HCT116 (cell line): ENCODE measurements at regions not wholly inside any gene's neighbourhood (a gene's known extent, or its start where the extent isn't known, plus 50 kb on each side); places are given as distances from the start of the nearest gene placed in this dataset.

Source experiments
- ATAC-seq: fragments of 200-7000 bp; cut with Tn5 transposase; 2 replicates; pipeline ENCODE4 v1.9.1; 2020; ENCODE audit warnings: mild to moderate bottlenecking, moderate library complexity
- BruUV-seq: library from RNA; stranded (reverse); fragments of 400-500 nt; replicated peaks from 2 replicates; lab custom pipeline; 2021; lab: Mats Ljungman, UMichigan
- CTCF ChIA-PET: fragments of 300-600 bp; sonication (Branson Sonifier 250); formaldehyde crosslinking; loops from one replicate; lab custom pipeline; 2021; ENCODE audit warnings: antibody characterized with exemption; lab: Charles Lee
- POLR2A ChIA-PET: fragments of 300-600, 350-600 bp; sonication (Branson Sonifier 250); formaldehyde crosslinking; loops from one replicate; lab custom pipeline; 2021; ENCODE audit warnings: antibody characterized with exemption; lab: Charles Lee
- RAD21 ChIA-PET, 2 experiments: fragments of 300-600 bp; sonication (Branson Sonifier 250); formaldehyde crosslinking; loops; one replicate each; lab custom pipeline; 2023; ENCODE audit warnings: low total read pairs in 2 of 2; ENCODE audit not compliant: uncharacterized antibody in 2 of 2, unreplicated experiment in 2 of 2, low non-redundant PET in 1 of 2; lab: Charles Lee
- DNase-seq: peaks from one replicate; pipeline ENCODE4 v3.0.0-alpha.2; 2010; ENCODE audit warnings: low read depth, low spot score
- H2AFZ ChIP-seq: fragments of 200-600 bp; shearing (Covaris generic), sonication (generic); 2 replicates; pipeline ENCODE4 v1.6.1; 2017; ENCODE audit warnings: low read depth, mixed run types, mixed read lengths, antibody characterized with exemption, low read length; ENCODE audit not compliant: poor library complexity, severe bottlenecking
- H3K27ac ChIP-seq: 2 replicates; pipeline ENCODE4 v1.5.1; 2012; ENCODE audit warnings: low read depth, low read length
- H3K27me3 ChIP-seq: fragments of 200-600 bp; sonication (generic); 2 replicates; pipeline ENCODE4 v1.6.1; 2016; ENCODE audit warnings: mixed run types, low read length, mixed read lengths; ENCODE audit not compliant: insufficient read depth
- H3K36me3 ChIP-seq, 2 experiments: fragments of 200-500 bp in 1 of 2; fragments of 200-600 bp in 1 of 2; sonication (Bioruptor generic) in 1 of 2; sonication (generic) in 1 of 2; 2 replicates each; pipeline versions ENCODE4 v1.5.1 to v1.6.1; 2014 to 2016; ENCODE audit warnings: low read length in 2 of 2, inconsistent platforms in 1 of 2, mixed read lengths in 1 of 2, mixed run types in 1 of 2; ENCODE audit not compliant: insufficient read depth in 2 of 2, control insufficient read depth in 1 of 2
- H3K4me1 ChIP-seq, 2 experiments: fragments of 200-600 bp in 1 of 2; sonication (generic) in 1 of 2; 2 replicates each; pipeline versions ENCODE4 v1.5.1 to v1.6.1; 2012 to 2017; ENCODE audit warnings: low read length in 2 of 2, inconsistent platforms in 1 of 2, mild to moderate bottlenecking in 1 of 2, mixed read lengths in 1 of 2, mixed run types in 1 of 2, moderate library complexity in 1 of 2; ENCODE audit not compliant: insufficient read depth in 2 of 2, control insufficient read depth in 1 of 2
- H3K4me2 ChIP-seq: fragments of 200-600 bp; sonication (generic); 2 replicates; pipeline ENCODE4 v1.6.1; 2017; ENCODE audit warnings: mixed run types, low read length, mixed read lengths
- H3K4me3 ChIP-seq, 2 experiments: fragments of 200-600 bp in 1 of 2; sonication (generic) in 1 of 2; replicated peaks in 1 of 2; 2 replicates each; pipeline ENCODE4 v1.5.1; 2011 to 2016; ENCODE audit warnings: low read length in 2 of 2, control low read depth in 1 of 2, low read depth in 1 of 2, mild to moderate bottlenecking in 1 of 2, mixed read lengths in 1 of 2, mixed run types in 1 of 2
- H3K79me2 ChIP-seq: fragments of 200-600 bp; sonication (generic); 2 replicates; pipeline ENCODE4 v1.6.1; 2017; ENCODE audit warnings: mild to moderate bottlenecking, mixed run types, low read length, moderate library complexity, mixed read lengths; ENCODE audit not compliant: insufficient read depth
- H3K9ac ChIP-seq: fragments of 200-600 bp; sonication (generic); 2 replicates; pipeline ENCODE4 v1.6.1; 2016; ENCODE audit warnings: low read length, mixed read lengths
- H3K9me2 ChIP-seq: fragments of 200-600 bp; sonication (generic), shearing (Covaris generic); 2 replicates; pipeline ENCODE4 v1.6.1; 2017; ENCODE audit warnings: mixed run types, mild to moderate bottlenecking, moderate library complexity; ENCODE audit not compliant: insufficient read depth
- H3K9me3 ChIP-seq, 2 experiments: fragments of 200-500 bp in 1 of 2; fragments of 200-600 bp in 1 of 2; sonication (Bioruptor generic) in 1 of 2; sonication (generic) in 1 of 2; 2 replicates each; pipeline ENCODE4 v1.6.1; 2014 to 2017; ENCODE audit warnings: low read length in 2 of 2, mixed read lengths in 2 of 2, inconsistent platforms in 1 of 2, low read depth in 1 of 2, mild to moderate bottlenecking in 1 of 2, mixed run types in 1 of 2, moderate library complexity in 1 of 2; ENCODE audit not compliant: control insufficient read depth in 1 of 2, insufficient read depth in 1 of 2
- H4K20me1 ChIP-seq: fragments of 200-600 bp; sonication (generic), shearing (Covaris generic); 2 replicates; pipeline ENCODE4 v1.6.1; 2017; ENCODE audit warnings: mixed run types, mild to moderate bottlenecking, moderate library complexity; ENCODE audit not compliant: insufficient read depth
- JUND ChIP-seq: IDR thresholded peaks from 2 replicates; pipeline ENCODE4 v1.6.1; 2012
- RAD21 ChIP-seq: IDR thresholded peaks from 2 replicates; pipeline ENCODE4 v1.6.1; 2012; ENCODE audit warnings: low read depth, mild to moderate bottlenecking
- SIN3A ChIP-seq: IDR thresholded peaks from 2 replicates; pipeline ENCODE4 v1.6.1; 2012; ENCODE audit warnings: low read depth
- SP1 ChIP-seq: IDR thresholded peaks from 2 replicates; pipeline ENCODE4 v1.6.1; 2012; ENCODE audit warnings: low read depth
- YY1 ChIP-seq: IDR thresholded peaks from 2 replicates; pipeline ENCODE4 v1.6.1; 2011; ENCODE audit warnings: low read length, low read depth, moderate library complexity, mild to moderate bottlenecking; ENCODE audit not compliant: insufficient replicate concordance; ENCODE audit errors: extremely low read depth
- intact Hi-C: fragments of 100-400 bp; cut with micrococcal nuclease; formaldehyde crosslinking; loops from 2 replicates; pipeline ENCODE4 v1.10.0; 2022
- TF ChIP-seq, protein P1 (sequence below): IDR thresholded peaks from 2 replicates; pipeline ENCODE4 v1.6.1; 2012
- TF ChIP-seq, protein P2 (sequence below): IDR thresholded peaks from 2 replicates; pipeline ENCODE4 v1.6.1; 2011; ENCODE audit warnings: mild to moderate bottlenecking, low read length, moderate library complexity; ENCODE audit not compliant: insufficient replicate concordance; ENCODE audit errors: extremely low read depth

DNA sequence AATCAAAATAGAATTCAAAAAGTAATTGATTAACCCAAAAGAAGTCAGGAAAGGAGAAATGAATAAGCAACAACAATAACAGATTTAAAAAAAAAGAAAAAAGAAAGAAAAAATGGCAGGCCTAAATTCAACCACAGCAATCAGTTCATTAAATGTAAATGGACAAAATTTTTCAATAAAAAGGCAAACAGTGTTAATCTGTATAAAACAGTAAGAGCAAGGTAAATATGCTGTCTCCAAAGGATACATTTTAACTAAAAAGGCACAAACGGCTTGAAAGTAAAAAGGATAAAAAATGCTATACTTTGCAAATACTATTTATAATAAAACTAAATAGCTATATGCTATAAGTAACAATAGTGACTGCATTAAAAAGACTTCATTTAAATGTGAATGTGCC, 582.0 kb downstream of the SPRY1 start (continued):
- TF ChIP-seq JUND (no peak), YY1 (no peak)
- TF ChIP-seq, protein P1, sequence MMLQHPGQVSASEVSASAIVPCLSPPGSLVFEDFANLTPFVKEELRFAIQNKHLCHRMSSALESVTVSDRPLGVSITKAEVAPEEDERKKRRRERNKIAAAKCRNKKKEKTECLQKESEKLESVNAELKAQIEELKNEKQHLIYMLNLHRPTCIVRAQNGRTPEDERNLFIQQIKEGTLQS, result no peak

DNA sequence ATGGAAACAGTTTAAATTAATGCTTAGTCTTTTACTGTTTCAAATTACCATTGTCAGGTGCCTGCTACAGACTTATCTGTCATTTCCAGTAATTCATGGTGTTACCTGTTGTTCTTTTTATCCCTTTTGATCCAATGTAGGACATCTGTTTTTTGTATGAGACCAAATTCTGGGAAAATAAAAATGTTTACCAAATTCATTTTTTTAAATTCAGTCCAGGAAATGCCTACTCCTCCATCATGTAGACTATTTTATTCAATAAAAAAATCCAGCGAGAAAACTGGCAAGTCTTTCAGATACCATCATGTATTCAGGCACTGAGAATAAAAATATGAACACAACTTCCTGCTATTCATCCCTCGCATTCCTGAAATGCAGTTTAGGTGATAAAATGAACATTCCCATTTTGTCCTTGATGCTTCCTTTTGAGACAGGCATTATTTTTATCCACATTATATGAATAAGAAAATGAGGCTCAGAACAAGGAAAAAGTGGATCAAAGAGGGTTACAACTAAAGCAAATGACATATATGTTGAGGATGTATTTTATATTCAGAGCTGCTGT, 584.2 kb downstream of the SPRY1 start:
- Histone ChIP-seq H3K79me2 (no peaks in the 10 kb centered on the region), H3K9ac (no peak overlapping the region), H3K27ac (no peak overlapping the region), H4K20me1 (no peaks in the 10 kb centered on the region), H3K4me3 (no peak overlapping the region), H2AFZ (no peak overlapping the region), H3K36me3 (no peaks in the 10 kb centered on the region), H3K4me2 (no peak overlapping the region), H3K9me3 (peaks cover 0 to 4% of the 10 kb centered on the region in 2 experiments; a peak in 2 of 4 replicates), H3K27me3 (no peaks in the 10 kb centered on the region), H3K9me2 (no peaks in the 10 kb centered on the region), H3K4me1 (no peaks in the 10 kb centered on the region)
- TF ChIP-seq SIN3A (no peak), SP1 (no peak), RAD21 (no peak)
- TF ChIP-seq, protein P2, sequence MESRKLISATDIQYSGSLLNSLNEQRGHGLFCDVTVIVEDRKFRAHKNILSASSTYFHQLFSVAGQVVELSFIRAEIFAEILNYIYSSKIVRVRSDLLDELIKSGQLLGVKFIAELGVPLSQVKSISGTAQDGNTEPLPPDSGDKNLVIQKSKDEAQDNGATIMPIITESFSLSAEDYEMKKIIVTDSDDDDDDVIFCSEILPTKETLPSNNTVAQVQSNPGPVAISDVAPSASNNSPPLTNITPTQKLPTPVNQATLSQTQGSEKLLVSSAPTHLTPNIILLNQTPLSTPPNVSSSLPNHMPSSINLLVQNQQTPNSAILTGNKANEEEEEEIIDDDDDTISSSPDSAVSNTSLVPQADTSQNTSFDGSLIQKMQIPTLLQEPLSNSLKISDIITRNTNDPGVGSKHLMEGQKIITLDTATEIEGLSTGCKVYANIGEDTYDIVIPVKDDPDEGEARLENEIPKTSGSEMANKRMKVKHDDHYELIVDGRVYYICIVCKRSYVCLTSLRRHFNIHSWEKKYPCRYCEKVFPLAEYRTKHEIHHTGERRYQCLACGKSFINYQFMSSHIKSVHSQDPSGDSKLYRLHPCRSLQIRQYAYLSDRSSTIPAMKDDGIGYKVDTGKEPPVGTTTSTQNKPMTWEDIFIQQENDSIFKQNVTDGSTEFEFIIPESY, result no peak
- intact Hi-C loops, result no loop called here
- ChIA-PET RAD21 (no interaction called here), POLR2A (no interaction called here), CTCF (no interaction called here)
- ATAC-seq (no peak), DNase-seq (no peak)
- BruUV-seq, result no TSS peak
